GM21447 (cell line): ENCODE measurements at regions not wholly inside any gene's neighbourhood (a gene's known extent, or its start where the extent isn't known, plus 50 kb on each side); places are given as distances from the start of the nearest gene placed in this dataset.

Experiments used
- ATAC-seq: cut with Tn5 transposase; IDR thresholded peaks from one replicate; pipeline ENCODE4 v1.9.1; 2021; ENCODE audit not compliant: unreplicated experiment

GRCh38 chr22:49207008-49208003, 620.4 kb downstream of the BRD1 start:
- no peak for ATAC-seq

GRCh38 chr22:49206281-49206680, 621.4 kb downstream of the BRD1 start:
- no peak for ATAC-seq

DNA sequence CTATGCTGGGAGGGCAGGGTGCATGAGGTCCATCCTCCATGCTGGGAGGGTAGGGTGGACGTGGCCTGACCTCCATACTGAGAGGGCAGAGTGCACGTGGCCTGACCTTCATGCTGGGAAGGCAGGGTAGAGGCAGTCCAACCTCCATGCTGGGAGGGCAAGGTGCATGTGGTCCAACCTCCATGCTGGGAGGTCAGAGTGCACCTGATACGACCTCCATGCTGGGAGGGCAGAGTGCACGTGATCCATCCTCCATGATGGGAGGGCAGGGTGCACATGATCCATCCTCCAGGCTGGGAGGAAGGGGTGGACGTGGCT, 622.2 kb downstream of the BRD1 start:
- no peak for ATAC-seq

DNA sequence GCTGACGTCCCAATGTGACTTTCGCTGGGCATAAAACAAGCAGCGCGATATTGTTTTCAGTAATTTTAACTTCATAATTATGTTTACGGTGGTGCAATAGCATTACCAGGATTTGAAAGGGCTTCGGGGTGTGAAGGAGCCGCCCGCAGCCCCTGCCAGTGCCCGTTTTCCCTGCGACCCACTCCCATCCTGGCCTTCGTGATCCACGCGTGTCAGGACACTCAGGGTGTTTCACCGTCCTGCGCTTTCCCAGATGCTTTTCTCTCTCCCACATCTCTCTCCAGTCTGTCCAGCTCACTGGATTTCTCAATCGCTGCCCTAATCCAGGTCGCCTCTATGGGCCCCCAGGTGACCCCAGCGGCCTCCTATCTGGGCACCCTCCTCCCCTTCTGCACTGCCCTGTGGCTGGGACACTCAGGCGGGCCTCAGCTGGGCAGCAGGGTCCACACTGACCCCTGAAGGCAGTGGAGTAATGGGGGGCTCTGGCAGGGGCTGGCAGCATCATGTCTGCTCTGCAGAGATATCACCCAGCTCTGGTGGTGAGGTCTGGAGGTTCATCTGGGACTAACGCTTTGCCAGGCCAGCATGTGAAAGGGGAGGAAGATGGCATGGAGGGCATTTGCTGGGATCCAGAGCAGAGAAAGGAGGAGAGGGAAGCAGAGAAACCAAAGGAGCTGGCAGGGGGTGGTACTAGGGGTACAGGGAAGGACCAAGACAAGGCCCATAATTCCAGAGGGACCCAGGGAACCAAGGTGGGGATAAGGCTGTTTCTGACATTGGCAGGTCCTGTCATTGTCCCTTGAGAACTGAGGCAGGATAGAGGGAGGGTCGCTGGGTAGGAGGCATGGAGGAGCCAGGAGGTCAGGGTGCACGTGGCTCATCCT, 622.8 kb downstream of the BRD1 start:
- no peak for ATAC-seq

- ATAC-seq, result no peak
Measured at GRCh38 chr22:49203859-49204598, 623.6 kb downstream of the BRD1 start.

- ATAC-seq, result no peak
Measured at GRCh38 chr22:49203091-49203858, 624.4 kb downstream of the BRD1 start.

GRCh38 chr22:49202226-49202625, 625.4 kb downstream of the BRD1 start:
- no peak for ATAC-seq

- no peak for ATAC-seq
Measured at GRCh38 chr22:49201046-49201970, 626.4 kb downstream of the BRD1 start.

GRCh38 chr22:49199224-49199623, 628.4 kb downstream of the BRD1 start:
- ATAC-seq, result no peak

GRCh38 chr22:49198705-49199084, 629.0 kb downstream of the BRD1 start:
- ATAC-seq, result no peak

DNA sequence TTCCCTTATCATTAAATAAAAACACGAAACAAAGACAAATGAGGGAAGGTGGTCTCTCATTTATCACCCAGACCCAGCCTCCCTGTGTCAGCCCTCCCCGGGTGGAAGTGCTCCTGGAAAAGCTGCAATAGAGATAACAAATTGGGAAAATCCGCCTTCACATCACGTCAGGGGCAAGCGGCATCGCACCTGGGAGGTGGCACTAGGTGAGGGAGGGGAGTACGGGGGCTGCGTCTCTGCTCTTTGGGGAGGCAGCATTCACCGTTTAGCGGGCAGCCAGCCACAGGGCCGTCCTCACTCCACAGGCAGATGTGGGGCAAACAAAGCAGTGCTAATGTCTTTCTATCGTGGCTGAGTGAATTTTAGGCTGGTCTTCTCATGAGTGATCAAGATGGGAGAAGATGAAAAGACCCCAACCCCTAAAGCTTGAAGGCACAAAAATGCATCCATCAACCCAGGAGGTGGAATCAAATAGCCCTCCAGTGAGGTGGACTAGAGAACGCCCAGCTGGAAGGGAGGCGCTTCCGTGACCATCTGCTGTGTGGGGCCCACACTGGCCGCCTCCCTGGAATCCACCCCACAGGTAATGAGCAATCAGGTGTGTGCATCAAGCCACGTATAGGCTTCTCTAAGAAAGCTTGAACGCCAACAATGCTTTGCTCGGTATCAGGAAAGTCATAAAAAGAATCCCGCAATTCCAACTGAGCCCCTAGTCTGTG, 629.5 kb downstream of the BRD1 start:
- ATAC-seq, result no peak

- no peak for ATAC-seq
Measured at GRCh38 chr22:49197505-49197904, 630.2 kb downstream of the BRD1 start.

GRCh38 chr22:49196046-49196511, 631.6 kb downstream of the BRD1 start:
- no peak for ATAC-seq

DNA sequence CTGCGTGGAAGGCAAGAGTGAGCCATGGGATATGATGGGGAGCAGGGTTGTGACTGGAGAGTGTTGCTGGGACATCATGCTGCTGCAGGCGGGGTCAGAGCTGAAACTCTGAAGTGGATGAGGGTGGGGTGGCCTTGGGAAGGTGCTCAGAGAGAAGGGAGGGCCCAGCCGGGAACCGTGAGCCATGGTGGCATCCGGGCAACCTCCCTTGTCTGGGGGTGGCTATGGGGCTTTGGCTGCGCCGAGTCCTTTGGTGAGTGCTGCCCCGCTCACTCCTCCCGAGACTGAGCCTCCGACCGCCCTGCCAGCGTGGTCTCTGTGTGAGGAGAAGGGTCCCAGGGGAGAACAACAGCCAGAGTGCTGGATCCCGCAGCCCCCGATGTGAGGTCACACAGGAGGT, 632.0 kb downstream of the BRD1 start:
- ATAC-seq, result no peak

DNA sequence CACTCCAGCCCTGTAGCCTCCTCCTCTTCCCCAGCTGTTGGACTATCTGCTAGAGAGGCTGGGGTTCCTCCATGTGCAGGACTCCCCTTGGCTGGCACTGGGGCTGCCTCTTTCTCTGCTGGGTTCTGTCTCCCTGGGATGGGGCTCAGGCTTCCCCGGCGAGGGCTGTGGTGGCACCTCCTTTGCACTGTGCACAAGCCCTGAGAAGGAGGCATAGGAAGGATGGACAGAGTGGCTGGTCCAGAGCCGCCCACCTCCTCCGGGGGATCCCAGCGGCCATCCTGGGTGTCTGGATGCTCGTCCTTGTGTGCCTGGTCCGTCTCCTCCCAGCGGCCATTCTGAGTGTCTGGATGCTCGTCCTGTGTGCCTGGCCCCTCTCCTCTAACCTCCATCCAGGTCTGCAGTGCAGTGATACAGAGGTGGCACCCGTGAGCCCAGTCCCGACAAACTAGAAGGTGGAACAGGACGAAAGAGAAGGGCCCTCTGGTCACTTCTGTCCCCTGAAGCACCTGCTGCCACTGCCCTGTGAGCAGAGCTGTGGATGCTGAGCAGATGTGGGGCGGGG, 633.7 kb downstream of the BRD1 start:
- ATAC-seq, result no peak

- no peak for ATAC-seq
Measured at GRCh38 chr22:49193348-49193747, 634.3 kb downstream of the BRD1 start.

GRCh38 chr22:49192857-49193250, 634.8 kb downstream of the BRD1 start:
- no peak for ATAC-seq

DNA sequence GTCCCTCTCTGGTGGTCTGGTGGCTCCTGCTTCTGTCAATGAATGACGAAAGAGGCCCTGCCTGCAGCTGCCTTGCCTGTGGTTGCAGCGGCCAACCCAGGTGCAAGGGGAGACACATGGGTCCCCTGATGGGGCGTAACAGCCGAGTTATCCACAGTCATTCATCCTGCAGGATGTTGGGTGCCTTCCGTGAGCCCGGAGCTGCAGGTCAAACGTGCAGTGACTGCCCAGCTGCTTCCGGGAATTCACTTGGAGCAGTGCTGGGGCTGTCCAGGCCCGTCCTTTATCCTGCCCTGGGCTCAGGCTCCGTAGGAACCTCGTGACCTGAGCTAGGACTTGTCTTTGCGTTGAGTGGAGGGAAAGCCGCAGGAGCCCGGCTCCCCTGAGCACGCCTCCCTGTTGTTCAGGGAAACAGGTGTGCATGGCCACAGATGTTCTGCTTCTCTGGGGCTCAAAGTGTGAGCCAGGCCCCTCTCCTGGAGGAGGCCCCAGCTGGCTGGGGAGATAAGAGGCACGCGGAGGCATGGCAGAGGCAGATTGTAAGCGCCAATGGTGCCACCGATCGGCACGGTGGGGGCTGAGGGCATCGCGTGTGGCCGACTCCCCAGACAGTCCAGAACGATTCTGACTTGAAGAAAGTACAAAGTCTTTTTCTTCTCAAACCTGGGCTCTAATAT, 635.4 kb downstream of the BRD1 start:
- no peak for ATAC-seq
